Naive thymus-derived CD8-positive, alpha-beta T cell (primary cell): ENCODE measurements at regions not wholly inside any gene's neighbourhood (a gene's known extent, or its start where the extent isn't known, plus 50 kb on each side); places are given as distances from the start of the nearest gene placed in this dataset.

ENCODE experiments used
- ATAC-seq, 2 donors: fragments of 150-1000 bp; cut with Tn5 transposase in 1 of 2; sonication (Bioruptor Pico), chemical (Tn5 transposase) in 1 of 2; 1 replicate in 1 of 2; 2 replicates in 1 of 2; pipeline ENCODE4 v1.10.0; 2021; ENCODE audit warnings: mild to moderate bottlenecking in 2 of 2, moderate library complexity in 2 of 2
- POLR2A ChIA-PET: fragments of 350-600 bp; sonication (Branson Sonifier 250); formaldehyde crosslinking; loops from one replicate; lab custom pipeline; 2021; ENCODE audit warnings: antibody characterized with exemption; lab: Charles Lee
- DNase-seq, 10 donors: peaks; one replicate each; pipeline versions ENCODE4 v3.0.0 to v3.0.0-alpha.2; 2020 to 2022
- H3K27ac Mint-ChIP-seq, 10 donors: one replicate each; pipeline ENCODE4 v1.8.0; 2020 to 2022; ENCODE audit warnings: mild to moderate bottlenecking in 10 of 10, mixed read lengths in 10 of 10, moderate library complexity in 4 of 10, inconsistent platforms in 1 of 10
- H3K27me3 Mint-ChIP-seq, 5 donors: one replicate each; pipeline ENCODE4 v1.8.0; 2021 to 2022; ENCODE audit warnings: mixed read lengths in 5 of 5
- H3K36me3 Mint-ChIP-seq, 3 donors: one replicate each; pipeline ENCODE4 v1.8.0; 2020 to 2022; ENCODE audit warnings: mixed read lengths in 3 of 3, mild to moderate bottlenecking in 2 of 3, inconsistent platforms in 1 of 3
- H3K4me1 Mint-ChIP-seq, 4 donors: one replicate each; pipeline ENCODE4 v1.8.0; 2021 to 2022; ENCODE audit warnings: mixed read lengths in 4 of 4
- H3K4me3 Mint-ChIP-seq, 10 donors: one replicate each; pipeline ENCODE4 v1.8.0; 2020 to 2022; ENCODE audit warnings: mild to moderate bottlenecking in 10 of 10, mixed read lengths in 10 of 10, moderate library complexity in 6 of 10, inconsistent platforms in 1 of 10
- H3K9me3 Mint-ChIP-seq, 9 donors: one replicate each; pipeline ENCODE4 v1.8.0; 2020 to 2022; ENCODE audit warnings: mixed read lengths in 9 of 9, mild to moderate bottlenecking in 3 of 9, inconsistent platforms in 1 of 9, moderate library complexity in 1 of 9

- Mint-ChIP-seq H3K36me3 (peaks cover 0 to 9% (median 0%) of the 10 kb centered on the region in 3 donors), H3K27ac (no peak overlapping the region), H3K9me3 (peaks cover 0 to 4% (median 0%) of the 10 kb centered on the region in 9 donors), H3K4me3 (peak overlapping the region in 5 of 10 donors; percentile 4 to 64 (median 36)), H3K27me3 (peaks cover 28 to 84% (median 36%) of the 10 kb centered on the region in 5 donors), H3K4me1 (peaks cover 0 to 7% (median under 1%) of the 10 kb centered on the region in 4 donors)
- no peak for DNase-seq
- no peak for ATAC-seq
- POLR2A ChIA-PET: no interaction called here
These were observed 57.8 kb downstream of the SPATA19 start for GRCh38 chr11:133787379-133788141.

GRCh38 chr11:133785795-133786340, 59.4 kb downstream of the SPATA19 start:
- ATAC-seq (no peak), DNase-seq (no peak)
- Mint-ChIP-seq H3K27me3 (peaks cover 30 to 79% (median 37%) of the 10 kb centered on the region in 5 donors), H3K4me3 (no peak overlapping the region), H3K36me3 (peaks cover 0 to 4% (median 0%) of the 10 kb centered on the region in 3 donors), H3K4me1 (peaks cover 0 to 7% (median under 1%) of the 10 kb centered on the region in 4 donors), H3K9me3 (peaks cover 0 to 4% (median 0%) of the 10 kb centered on the region in 9 donors), H3K27ac (no peak overlapping the region)
- POLR2A ChIA-PET: no interaction called here

DNA sequence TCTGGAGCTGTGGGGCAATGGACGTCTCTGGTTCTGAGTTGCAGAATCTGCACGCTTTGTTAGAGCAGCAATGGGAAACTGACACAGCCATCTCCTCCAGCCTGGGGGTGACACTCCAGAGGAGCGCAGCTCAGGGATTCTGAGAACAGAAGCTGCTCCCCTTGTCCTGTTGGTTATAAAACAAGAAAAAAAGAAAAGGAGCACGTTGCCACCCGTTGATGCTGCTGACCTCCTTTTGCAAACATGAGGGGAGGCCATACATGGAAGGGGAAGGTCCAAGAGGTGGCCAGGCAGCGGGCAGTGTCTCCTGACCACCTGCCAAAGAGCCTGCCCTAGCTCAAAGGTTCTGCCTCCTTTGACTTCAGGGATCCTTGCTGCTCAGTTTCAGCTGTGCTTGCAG, 61.0 kb downstream of the SPATA19 start:
- Mint-ChIP-seq H3K36me3 (peaks cover 0 to 8% (median 0%) of the 10 kb centered on the region in 3 donors), H3K27me3 (peaks cover 23 to 72% (median 33%) of the 10 kb centered on the region in 5 donors), H3K4me1 (peaks cover 0 to 7% (median under 1%) of the 10 kb centered on the region in 4 donors), H3K9me3 (peaks cover 0 to 5% (median 0%) of the 10 kb centered on the region in 9 donors), H3K27ac (no peak overlapping the region), H3K4me3 (no peak overlapping the region)
- ATAC-seq (no peak), DNase-seq (no peak)
- POLR2A ChIA-PET: no interaction called here

- peaks cover 12 to 73% (median 26%) of the 10 kb centered on the region in 5 donors for H3K27me3 Mint-ChIP-seq
- ATAC-seq (no peak), DNase-seq (no peak)
- H3K4me1 Mint-ChIP-seq: peaks cover 0 to under 1% (median 0%) of the 10 kb centered on the region in 4 donors
- peaks cover 0 to 10% (median 0%) of the 10 kb centered on the region in 3 donors for H3K36me3 Mint-ChIP-seq
- no peak overlapping the region for H3K27ac Mint-ChIP-seq
- POLR2A ChIA-PET: no interaction called here
- no peak overlapping the region for H3K4me3 Mint-ChIP-seq
- peaks cover 0 to 15% (median 1%) of the 10 kb centered on the region in 9 donors for H3K9me3 Mint-ChIP-seq
These were observed 63.1 kb downstream of the SPATA19 start for GRCh38 chr11:133782116-133782725.

GRCh38 chr11:133778161-133778560, 67.2 kb downstream of the SPATA19 start:
- Mint-ChIP-seq H3K4me3 (no peak overlapping the region), H3K36me3 (peaks cover 0 to 10% (median 0%) of the 10 kb centered on the region in 3 donors), H3K4me1 (no peaks in the 10 kb centered on the region), H3K27me3 (peaks cover 4 to 45% (median 15%) of the 10 kb centered on the region in 5 donors), H3K9me3 (peaks cover 3 to 43% (median 17%) of the 10 kb centered on the region in 9 donors), H3K27ac (no peak overlapping the region)
- DNase-seq: no peak
- ATAC-seq: no peak
- POLR2A ChIA-PET: no interaction called here

- H3K27ac Mint-ChIP-seq: no peak overlapping the region
- DNase-seq (no peak), ATAC-seq (no peak)
- peaks cover 2 to 43% (median 17%) of the 10 kb centered on the region in 9 donors for H3K9me3 Mint-ChIP-seq
- peaks cover 4 to 38% (median 15%) of the 10 kb centered on the region in 5 donors for H3K27me3 Mint-ChIP-seq
- no peaks in the 10 kb centered on the region for H3K4me1 Mint-ChIP-seq
- H3K4me3 Mint-ChIP-seq: no peak overlapping the region
- peaks cover 0 to 10% (median 0%) of the 10 kb centered on the region in 3 donors for H3K36me3 Mint-ChIP-seq
- POLR2A ChIA-PET: no interaction called here
These were observed 68.5 kb downstream of the SPATA19 start for GRCh38 chr11:133776671-133777367.

DNA sequence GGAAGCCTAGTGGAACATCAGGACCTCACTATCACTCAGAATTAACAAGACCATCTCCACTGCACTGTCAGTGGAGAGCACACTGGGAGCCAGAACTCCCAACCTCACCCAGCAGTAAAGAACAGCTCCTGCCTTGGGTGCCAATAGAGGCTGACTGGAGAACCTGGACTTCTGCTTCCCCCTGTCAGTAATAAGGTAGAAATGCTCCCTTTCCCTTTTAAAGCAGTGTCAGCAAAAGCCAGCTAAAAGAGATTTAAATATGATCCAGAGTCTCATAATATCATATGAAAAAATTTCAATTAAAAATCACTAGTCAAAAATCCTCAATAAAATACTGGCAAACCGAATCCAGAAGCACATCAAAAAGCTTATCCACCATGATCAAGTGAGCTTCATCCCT, 82.8 kb downstream of the SPATA19 start:
- Mint-ChIP-seq H3K9me3 (peaks cover 7 to 33% (median 13%) of the 10 kb centered on the region in 9 donors), H3K27ac (no peak overlapping the region), H3K27me3 (peaks cover 0 to 10% (median 9%) of the 10 kb centered on the region in 5 donors), H3K4me1 (no peaks in the 10 kb centered on the region), H3K36me3 (peaks cover 0 to 19% (median 0%) of the 10 kb centered on the region in 3 donors), H3K4me3 (no peak overlapping the region)
- ATAC-seq: no peak
- DNase-seq: no peak
- POLR2A ChIA-PET: no interaction called here

GRCh38 chr11:133753150-133753549, 92.2 kb downstream of the SPATA19 start:
- Mint-ChIP-seq H3K9me3 (peaks cover 0 to 15% (median 6%) of the 10 kb centered on the region in 9 donors), H3K36me3 (peaks cover 0 to 8% (median 0%) of the 10 kb centered on the region in 3 donors), H3K27me3 (peaks cover 9 to 42% (median 11%) of the 10 kb centered on the region in 5 donors), H3K4me3 (no peak overlapping the region), H3K27ac (no peak overlapping the region), H3K4me1 (no peaks in the 10 kb centered on the region)
- POLR2A ChIA-PET: no interaction called here
- ATAC-seq (no peak), DNase-seq (no peak)

GRCh38 chr11:133749841-133750240, 95.5 kb downstream of the SPATA19 start:
- Mint-ChIP-seq H3K9me3 (peaks cover 0 to 5% (median 0%) of the 10 kb centered on the region in 9 donors), H3K36me3 (no peaks in the 10 kb centered on the region), H3K4me1 (no peaks in the 10 kb centered on the region), H3K27ac (no peak overlapping the region), H3K27me3 (peaks cover 2 to 45% (median 13%) of the 10 kb centered on the region in 5 donors), H3K4me3 (no peak overlapping the region)
- ATAC-seq: no peak
- POLR2A ChIA-PET: no interaction called here
- DNase-seq: no peak

GRCh38 chr11:133747409-133747808, 97.9 kb downstream of the SPATA19 start:
- H3K4me1 Mint-ChIP-seq: no peaks in the 10 kb centered on the region
- DNase-seq (no peak), ATAC-seq (no peak)
- POLR2A ChIA-PET: no interaction called here
- peaks cover 2 to 31% (median 14%) of the 10 kb centered on the region in 5 donors for H3K27me3 Mint-ChIP-seq
- no peak overlapping the region for H3K27ac Mint-ChIP-seq
- no peak overlapping the region for H3K4me3 Mint-ChIP-seq
- H3K36me3 Mint-ChIP-seq: no peaks in the 10 kb centered on the region
- peaks cover 0 to 4% (median 0%) of the 10 kb centered on the region in 9 donors for H3K9me3 Mint-ChIP-seq

DNA sequence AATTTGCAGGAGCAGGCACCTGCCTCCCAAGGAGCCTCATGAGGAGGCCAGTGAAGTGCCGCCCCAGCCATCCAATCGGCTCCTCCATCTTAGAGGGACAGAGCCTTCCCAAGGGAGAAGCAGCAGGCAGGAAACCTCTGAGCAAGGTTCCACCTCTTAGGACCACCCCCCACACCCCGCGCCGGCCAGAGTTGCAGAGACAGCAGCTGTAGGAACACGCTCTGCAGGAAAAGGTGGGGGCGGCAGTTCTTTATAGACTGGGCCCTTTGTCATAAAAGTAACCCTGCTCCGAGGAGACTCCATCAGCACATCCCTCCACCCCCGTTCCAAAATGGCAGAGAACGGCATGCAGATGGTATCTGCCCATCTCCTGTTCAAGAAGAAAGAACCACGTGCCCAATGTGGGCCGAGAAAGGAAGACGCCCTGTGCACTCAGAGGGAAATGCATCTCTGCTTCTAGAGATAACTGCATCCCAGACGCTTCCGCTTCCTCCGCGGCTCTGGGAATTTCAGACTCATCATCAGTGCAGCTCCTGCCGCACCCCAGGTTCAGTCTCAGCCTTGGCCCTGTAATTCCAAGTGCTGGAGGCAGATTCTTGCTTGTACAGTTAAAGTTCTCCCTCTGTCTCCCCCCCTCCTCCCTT, 98.5 kb downstream of the SPATA19 start:
- H3K27ac Mint-ChIP-seq: no peak overlapping the region
- no peaks in the 10 kb centered on the region for H3K36me3 Mint-ChIP-seq
- no peaks in the 10 kb centered on the region for H3K4me1 Mint-ChIP-seq
- POLR2A ChIA-PET: no interaction called here
- no peak overlapping the region for H3K4me3 Mint-ChIP-seq
- no peak for ATAC-seq
- no peak for DNase-seq
- peaks cover 2 to 31% (median 14%) of the 10 kb centered on the region in 5 donors for H3K27me3 Mint-ChIP-seq
- peaks cover 0 to 4% (median 0%) of the 10 kb centered on the region in 9 donors for H3K9me3 Mint-ChIP-seq

DNA sequence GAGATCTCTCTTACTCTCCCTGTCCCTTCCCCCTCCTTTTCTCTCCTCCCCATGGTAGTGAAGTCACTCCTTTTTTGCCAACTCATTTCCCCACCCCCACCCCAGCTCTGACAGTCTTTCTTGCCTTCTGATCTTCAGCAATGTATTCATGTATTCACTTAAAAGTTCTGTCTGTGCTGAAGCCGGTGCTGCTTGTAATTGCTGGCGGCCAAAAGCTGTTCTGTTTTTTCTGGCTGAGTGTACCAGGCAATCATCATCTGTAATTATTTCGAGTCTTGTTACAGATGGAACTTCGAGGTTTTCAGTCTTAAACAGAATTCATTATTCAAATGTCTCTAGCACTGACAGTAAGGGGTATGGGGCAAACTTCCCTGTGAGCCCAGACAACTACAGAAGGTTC, 99.5 kb downstream of the SPATA19 start:
- H3K4me1 Mint-ChIP-seq: no peaks in the 10 kb centered on the region
- ATAC-seq (no peak), DNase-seq (no peak)
- no peak overlapping the region for H3K4me3 Mint-ChIP-seq
- no peak overlapping the region for H3K27ac Mint-ChIP-seq
- peaks cover 2 to 28% (median 15%) of the 10 kb centered on the region in 5 donors for H3K27me3 Mint-ChIP-seq
- no peaks in the 10 kb centered on the region for H3K36me3 Mint-ChIP-seq
- peaks cover 0 to 4% (median 0%) of the 10 kb centered on the region in 9 donors for H3K9me3 Mint-ChIP-seq
- POLR2A ChIA-PET: no interaction called here
